ENCODE measurements at regions not wholly inside any gene's neighbourhood (a gene's known extent, or its start where the extent isn't known, plus 50 kb on each side); places are given as distances from the start of the nearest gene placed in this dataset.
"Not testable (repeated sequence)": the region's sequence is repeated elsewhere in the genome, so short reads cannot be mapped to it uniquely, and the experiment has no call there.

GRCh38 chr7:115635876-115636275 lies 394.7 kb downstream of the TFEC start:
- no peak for DNase-seq

GRCh38 chr7:115635376-115635775 lies 395.2 kb downstream of the TFEC start:
- DNase-seq = no peak

GRCh38 chr7:115634633-115635032 lies 395.9 kb downstream of the TFEC start:
- no peak for DNase-seq

- no peak for DNase-seq
These were observed 397.9 kb downstream of the TFEC start for GRCh38 chr7:115632636-115633035.

GRCh38 chr7:115631782-115632181 lies 398.8 kb downstream of the TFEC start:
- no peak for DNase-seq

GRCh38 chr7:115630049-115630448 lies 400.5 kb downstream of the TFEC start:
- DNase-seq = no peak

GRCh38 chr7:115618676-115619075 lies 411.9 kb downstream of the TFEC start:
- no peak for DNase-seq

- DNase-seq = no peak
These were observed 416.7 kb downstream of the TFEC start for GRCh38 chr7:115613836-115614235.

GRCh38 chr7:115603416-115603815 lies 427.1 kb downstream of the TFEC start:
- DNase-seq = no peak

GRCh38 chr7:115600207-115600606 lies 430.4 kb downstream of the TFEC start:
- no peak for DNase-seq

- not testable (repeated sequence) for DNase-seq
These were observed 431.4 kb downstream of the TFEC start for GRCh38 chr7:115599184-115599583.

- not testable (repeated sequence) for DNase-seq
These were observed 433.3 kb downstream of the TFEC start for GRCh38 chr7:115597220-115597619.

- DNase-seq = no peak
These were observed 437.5 kb downstream of the TFEC start for GRCh38 chr7:115593111-115593510.

- no peak for DNase-seq
These were observed 445.4 kb downstream of the TFEC start for GRCh38 chr7:115585015-115585718.

GRCh38 chr7:115582956-115583355 lies 447.6 kb downstream of the TFEC start:
- no peak for DNase-seq

- DNase-seq = no peak
These were observed 452.0 kb downstream of the TFEC start for GRCh38 chr7:115578576-115578975.

- no peak for DNase-seq
These were observed 455.8 kb downstream of the TFEC start for GRCh38 chr7:115574681-115575291.

GRCh38 chr7:115572111-115572510 lies 458.5 kb downstream of the TFEC start:
- no peak for DNase-seq

GRCh38 chr7:115561335-115562110 lies 469.0 kb downstream of the TFEC start:
- no peak for DNase-seq

GRCh38 chr7:115559877-115560276 lies 470.7 kb downstream of the TFEC start:
- no peak for DNase-seq

- DNase-seq = no peak
These were observed 472.4 kb downstream of the TFEC start for GRCh38 chr7:115558161-115558560.

- not testable (repeated sequence) for DNase-seq
These were observed 473.3 kb downstream of the TFEC start for GRCh38 chr7:115557296-115557695.

- no peak for DNase-seq
These were observed 477.8 kb downstream of the TFEC start for GRCh38 chr7:115552766-115553165.

- no peak for DNase-seq
These were observed 480.7 kb downstream of the TFEC start for GRCh38 chr7:115549910-115550309.
